ACC112 (cell line): ENCODE measurements at regions not wholly inside any gene's neighbourhood (a gene's known extent, or its start where the extent isn't known, plus 50 kb on each side); places are given as distances from the start of the nearest gene placed in this dataset.

Experiments used
- H2AFZ ChIP-seq: fragments of 200-600 bp; sonication (generic); one replicate; pipeline ENCODE4 v1.6.0; 2017; ENCODE audit warnings: antibody characterized with exemption, low read length; ENCODE audit not compliant: unreplicated experiment
- H3K27ac ChIP-seq: fragments of 200-600 bp; sonication (generic); 2 replicates; pipeline ENCODE4 v1.5.1; 2014; ENCODE audit warnings: low read depth, mild to moderate bottlenecking, antibody characterized with exemption, low read length, moderate library complexity
- H3K27me3 ChIP-seq: fragments of 200-600 bp; sonication (generic); 2 replicates; pipeline ENCODE4 v1.6.1; 2014; ENCODE audit warnings: mild to moderate bottlenecking, antibody characterized with exemption, low read length, moderate library complexity, mixed read lengths; ENCODE audit not compliant: insufficient read depth
- H3K36me3 ChIP-seq: fragments of 200-600 bp; sonication (generic); 2 replicates; pipeline ENCODE4 v1.6.1; 2016; ENCODE audit warnings: mild to moderate bottlenecking, antibody characterized with exemption, low read length, moderate library complexity, mixed read lengths; ENCODE audit not compliant: insufficient read depth
- H3K4me1 ChIP-seq: fragments of 200-600 bp; sonication (generic); one replicate; pipeline ENCODE4 v1.6.1; 2016; ENCODE audit warnings: low read length, mixed read lengths; ENCODE audit not compliant: insufficient read depth, unreplicated experiment, control insufficient read depth
- H3K4me3 ChIP-seq: fragments of 200-600 bp; sonication (generic); 2 replicates; pipeline ENCODE4 v1.5.1; 2014; ENCODE audit warnings: mild to moderate bottlenecking, low read depth, low read length
- H3K79me2 ChIP-seq: fragments of 200-600 bp; sonication (generic); one replicate; pipeline ENCODE4 v1.6.0; 2016; ENCODE audit warnings: low read length; ENCODE audit not compliant: control insufficient read depth, unreplicated experiment, insufficient read depth

GRCh38 chr6:21798468-21798867, 204.9 kb downstream of the SOX4 start:
- Histone ChIP-seq H3K27ac (no peak overlapping the region), H3K4me3 (no peak overlapping the region), H3K36me3 (no peaks in the 10 kb centered on the region), H3K27me3 (no peaks in the 10 kb centered on the region), H3K79me2 (no peaks in the 10 kb centered on the region), H3K4me1 (peaks cover 17% of the 10 kb centered on the region), H2AFZ (no peak overlapping the region)

- no peak overlapping the region for H3K4me3 ChIP-seq
- no peak overlapping the region for H3K27ac ChIP-seq
- H3K36me3 ChIP-seq: no peaks in the 10 kb centered on the region
- no peaks in the 10 kb centered on the region for H3K27me3 ChIP-seq
- peaks cover 17% of the 10 kb centered on the region for H3K4me1 ChIP-seq
- H2AFZ ChIP-seq: no peak overlapping the region
- H3K79me2 ChIP-seq: no peaks in the 10 kb centered on the region
Measured at GRCh38 chr6:21800330-21800729, 206.8 kb downstream of the SOX4 start.

GRCh38 chr6:21800948-21801438, 207.4 kb downstream of the SOX4 start:
- Histone ChIP-seq H2AFZ (no peak overlapping the region), H3K79me2 (no peaks in the 10 kb centered on the region), H3K27ac (no peak overlapping the region), H3K4me1 (peaks cover 17% of the 10 kb centered on the region), H3K4me3 (no peak overlapping the region), H3K36me3 (no peaks in the 10 kb centered on the region), H3K27me3 (no peaks in the 10 kb centered on the region)

- H3K36me3 ChIP-seq: no peaks in the 10 kb centered on the region
- H2AFZ ChIP-seq: peak overlapping the region; percentile 73
Measured at GRCh38 chr6:21801446-21802174, 208.1 kb downstream of the SOX4 start.

GRCh38 chr6:21802175-21802822, 208.7 kb downstream of the SOX4 start:
- Histone ChIP-seq H3K79me2 (no peaks in the 10 kb centered on the region), H3K4me3 (no peak overlapping the region), H3K4me1 (peaks cover 17% of the 10 kb centered on the region), H3K27ac (no peak overlapping the region), H3K27me3 (no peaks in the 10 kb centered on the region), H3K36me3 (no peaks in the 10 kb centered on the region), H2AFZ (peak overlapping the region; percentile 73)

More at GRCh38 chr6:21801446-21802174, 208.1 kb downstream of the SOX4 start:
- peaks cover 17% of the 10 kb centered on the region for H3K4me1 ChIP-seq
- no peaks in the 10 kb centered on the region for H3K79me2 ChIP-seq
- no peak overlapping the region for H3K27ac ChIP-seq
- no peak overlapping the region for H3K4me3 ChIP-seq
- H3K27me3 ChIP-seq: no peaks in the 10 kb centered on the region

- Histone ChIP-seq H3K79me2 (no peaks in the 10 kb centered on the region), H3K36me3 (no peaks in the 10 kb centered on the region), H2AFZ (no peak overlapping the region), H3K27me3 (no peaks in the 10 kb centered on the region), H3K27ac (no peak overlapping the region), H3K4me1 (peaks cover 37% of the 10 kb centered on the region), H3K4me3 (no peak overlapping the region)
Measured at GRCh38 chr6:21804941-21805610, 211.5 kb downstream of the SOX4 start.

GRCh38 chr6:21807299-21808044, 213.9 kb downstream of the SOX4 start:
- no peak overlapping the region for H3K4me3 ChIP-seq
- H3K36me3 ChIP-seq: no peaks in the 10 kb centered on the region
- no peak overlapping the region for H3K27ac ChIP-seq
- H2AFZ ChIP-seq: peak overlapping the region; percentile 74
- H3K27me3 ChIP-seq: no peaks in the 10 kb centered on the region
- no peaks in the 10 kb centered on the region for H3K79me2 ChIP-seq
- H3K4me1 ChIP-seq: peaks cover 20% of the 10 kb centered on the region

- Histone ChIP-seq H2AFZ (peak overlapping the region; percentile 74), H3K27me3 (no peaks in the 10 kb centered on the region), H3K36me3 (no peaks in the 10 kb centered on the region), H3K27ac (no peak overlapping the region), H3K4me1 (peaks cover 20% of the 10 kb centered on the region), H3K79me2 (no peaks in the 10 kb centered on the region), H3K4me3 (no peak overlapping the region)
Measured at GRCh38 chr6:21808045-21808470, 214.5 kb downstream of the SOX4 start.

GRCh38 chr6:21808551-21809242, 215.1 kb downstream of the SOX4 start:
- Histone ChIP-seq H3K27ac (no peak overlapping the region), H3K4me3 (no peak overlapping the region), H3K36me3 (no peaks in the 10 kb centered on the region), H3K27me3 (no peaks in the 10 kb centered on the region), H2AFZ (peak overlapping the region; percentile 74), H3K79me2 (no peaks in the 10 kb centered on the region), H3K4me1 (peaks cover 20% of the 10 kb centered on the region)

GRCh38 chr6:21811484-21811883, 217.9 kb downstream of the SOX4 start:
- Histone ChIP-seq H3K27me3 (no peaks in the 10 kb centered on the region), H3K79me2 (no peaks in the 10 kb centered on the region), H3K27ac (no peak overlapping the region), H3K36me3 (no peaks in the 10 kb centered on the region), H3K4me3 (no peak overlapping the region), H2AFZ (no peak overlapping the region), H3K4me1 (peaks cover 20% of the 10 kb centered on the region)
